AG04450 (cell line): ENCODE measurements at regions not wholly inside any gene's neighbourhood (a gene's known extent, or its start where the extent isn't known, plus 50 kb on each side); places are given as distances from the start of the nearest gene placed in this dataset.

Experiments used
- CTCF ChIA-PET: fragments of 300-600, 350-600 bp; formaldehyde crosslinking; extraction: SDS; loops from one replicate; lab custom pipeline; 2022; ENCODE audit warnings: antibody characterized with exemption, inconsistent platforms; lab: Charles Lee
- POLR2A ChIA-PET: fragments of 350-600 bp; formaldehyde crosslinking; extraction: SDS; loops from one replicate; lab custom pipeline; 2021; ENCODE audit warnings: antibody characterized with exemption, inconsistent platforms; lab: Yijun Ruan, JAX
- DNase-seq: peaks from one replicate; pipeline ENCODE4 v3.0.0-alpha.2; 2011; ENCODE audit warnings: low read depth, low spot score
- H3K27ac ChIP-seq: one replicate; pipeline ENCODE4 v1.5.1; 2012; ENCODE audit warnings: low read depth, low read length, control low read depth
- H3K27me3 ChIP-seq: one replicate; pipeline ENCODE4 v1.6.0; 2012; ENCODE audit warnings: low read length; ENCODE audit not compliant: control insufficient read depth, insufficient read depth
- H3K4me3 ChIP-seq: 2 replicates; pipeline ENCODE4 v1.5.1; 2011; ENCODE audit warnings: mild to moderate bottlenecking, low read depth, low read length, control low read depth
- H3K9me3 ChIP-seq: 2 replicates; pipeline ENCODE4 v1.5.1; 2012; ENCODE audit warnings: low read length; ENCODE audit not compliant: control insufficient read depth, insufficient read depth
- CTCF ChIP-seq: IDR thresholded peaks from 2 replicates; pipeline ENCODE4 v1.5.1; 2011; ENCODE audit warnings: low read depth, low read length, control low read depth, inconsistent platforms

GRCh38 chr6:68044264-68044663, 590.8 kb upstream of the ADGRB3 start:
- H3K27ac ChIP-seq = no peak overlapping the region
- CTCF ChIA-PET = no interaction called here
- POLR2A ChIA-PET = no interaction called here
- no peaks in the 10 kb centered on the region for H3K9me3 ChIP-seq
- H3K27me3 ChIP-seq = no peaks in the 10 kb centered on the region
- no peak for DNase-seq
- no peak for TF ChIP-seq CTCF
- no peak overlapping the region for H3K4me3 ChIP-seq

- no peak for TF ChIP-seq CTCF
- H3K9me3 ChIP-seq = peaks cover 4% of the 10 kb centered on the region; the same call in 1 of the 2 replicates
- H3K4me3 ChIP-seq = no peak overlapping the region
- DNase-seq = no peak
- H3K27ac ChIP-seq = no peak overlapping the region
- H3K27me3 ChIP-seq = no peaks in the 10 kb centered on the region
- POLR2A ChIA-PET = no interaction called here
- CTCF ChIA-PET = no interaction called here
Measured at GRCh38 chr6:68043122-68043398, 592.0 kb upstream of the ADGRB3 start.

GRCh38 chr6:68042339-68043121, 592.6 kb upstream of the ADGRB3 start:
- Histone ChIP-seq H3K27me3 (no peaks in the 10 kb centered on the region), H3K9me3 (peaks cover 4% of the 10 kb centered on the region; the same call in 1 of the 2 replicates), H3K27ac (no peak overlapping the region), H3K4me3 (no peak overlapping the region)
- TF ChIP-seq CTCF = no peak
- no peak for DNase-seq
- POLR2A ChIA-PET = no interaction called here
- CTCF ChIA-PET = no interaction called here

- CTCF ChIA-PET = no interaction called here
- H3K9me3 ChIP-seq = peaks cover 4% of the 10 kb centered on the region
- POLR2A ChIA-PET = no interaction called here
- H3K27ac ChIP-seq = no peak overlapping the region
- no peaks in the 10 kb centered on the region for H3K27me3 ChIP-seq
- TF ChIP-seq CTCF = no peak
- DNase-seq = no peak
- no peak overlapping the region for H3K4me3 ChIP-seq
Measured at GRCh38 chr6:68040780-68041179, 594.3 kb upstream of the ADGRB3 start.

DNA sequence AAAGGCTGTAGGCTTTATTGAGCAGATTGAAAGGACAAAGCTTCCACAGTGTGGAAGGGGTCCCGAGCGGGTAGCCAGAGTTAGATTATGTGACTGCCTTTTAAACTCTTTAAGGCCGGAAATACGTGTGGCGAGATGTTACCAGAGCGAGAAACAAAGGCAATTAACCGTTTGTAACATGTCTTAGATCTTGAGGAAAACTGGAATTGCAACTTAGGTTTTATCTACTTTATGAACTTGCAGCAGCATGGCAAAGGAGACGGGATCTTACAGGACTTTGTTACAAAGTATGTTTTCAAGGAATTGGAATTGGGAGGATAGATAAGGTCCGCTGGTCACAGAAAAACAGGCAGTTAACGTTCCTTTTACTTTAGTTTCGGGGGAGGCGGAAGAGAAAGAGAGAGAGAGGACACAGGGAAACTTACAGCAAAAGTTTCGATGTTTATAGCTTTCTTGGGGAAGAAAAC, 594.7 kb upstream of the ADGRB3 start:
- CTCF ChIA-PET = no interaction called here
- no peak overlapping the region for H3K27ac ChIP-seq
- no peaks in the 10 kb centered on the region for H3K27me3 ChIP-seq
- POLR2A ChIA-PET = no interaction called here
- H3K4me3 ChIP-seq = no peak overlapping the region
- DNase-seq = no peak
- H3K9me3 ChIP-seq = peaks cover 4% of the 10 kb centered on the region
- TF ChIP-seq CTCF = no peak
